NK-92 treated with Interleukin-12 subunit alpha and Interleukin-12 subunit beta, amount 100 ng/mL, for 24 hours (cell line): ENCODE measurements at regions not wholly inside any gene's neighbourhood (a gene's known extent, or its start where the extent isn't known, plus 50 kb on each side); places are given as distances from the start of the nearest gene placed in this dataset.

Experiments used
- DNase-seq: peaks from one replicate; lab custom pipeline; 2025; lab: John Stamatoyannopoulos, UW

- DNase-seq: no peak
Observed at GRCh38 chr10:3411044-3411443, 238.5 kb upstream of the PITRM1 start.

GRCh38 chr10:3409928-3410327 is 237.3 kb upstream of the PITRM1 start:
- DNase-seq: no peak

DNA sequence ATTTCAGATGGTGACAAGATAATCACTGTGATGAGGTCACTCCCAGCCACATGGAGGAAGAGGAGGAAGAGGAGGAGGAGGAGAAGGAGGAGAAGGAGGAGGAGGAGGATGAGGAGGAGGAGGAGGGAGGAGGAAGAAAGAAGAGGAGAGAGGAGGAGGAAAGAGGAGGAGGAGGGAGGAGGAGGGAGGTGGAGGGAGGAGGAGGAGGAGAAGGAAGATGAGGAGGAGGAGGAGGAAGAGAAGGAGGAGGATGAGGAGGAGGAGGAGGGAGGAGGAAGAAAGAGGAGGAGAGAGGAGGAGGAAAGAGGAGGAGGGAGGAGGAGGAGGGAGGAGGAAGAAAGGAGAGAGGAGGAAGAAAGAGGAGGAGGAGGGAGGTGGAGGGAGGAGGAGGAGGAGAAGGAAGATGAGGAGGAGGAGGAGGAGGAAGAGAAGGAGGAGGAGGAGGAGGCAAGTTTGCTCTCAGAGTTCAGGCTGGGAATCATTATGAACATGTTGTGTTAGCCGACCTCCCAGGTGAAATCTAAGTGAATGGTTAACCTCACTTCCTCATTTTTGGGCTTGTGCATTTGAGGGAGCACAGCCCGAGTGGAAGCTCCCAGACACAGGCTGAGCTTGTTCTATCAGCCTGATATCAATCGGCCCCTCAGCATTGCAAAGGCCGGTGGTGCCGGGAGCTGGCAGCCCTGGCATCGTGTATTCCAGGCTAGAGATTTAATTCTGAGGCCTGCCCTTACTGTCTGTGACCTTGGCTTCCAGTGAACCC is 236.2 kb upstream of the PITRM1 start:
- DNase-seq: no peak

GRCh38 chr10:3407208-3407607 is 234.6 kb upstream of the PITRM1 start:
- DNase-seq: no peak

DNA sequence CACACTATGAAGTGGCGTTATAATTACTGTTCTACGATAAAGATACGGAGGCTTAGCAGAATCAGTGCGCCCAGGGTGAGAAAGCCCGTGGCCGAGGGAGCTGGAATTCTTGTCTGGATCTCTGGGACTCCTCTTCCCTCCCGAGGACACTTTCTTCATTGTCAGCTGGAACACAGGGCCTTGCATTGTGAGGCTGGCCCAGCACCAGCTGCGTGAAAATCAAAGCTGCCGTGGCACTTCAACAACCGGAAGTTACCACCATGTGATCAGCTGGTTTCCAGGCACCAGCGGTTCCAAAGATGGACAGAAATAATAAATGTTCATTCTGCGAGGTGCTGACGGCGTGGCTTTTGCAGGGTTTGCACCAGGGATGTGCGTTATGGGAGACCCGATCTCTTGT is 234.0 kb upstream of the PITRM1 start:
- DNase-seq: no peak

DNA sequence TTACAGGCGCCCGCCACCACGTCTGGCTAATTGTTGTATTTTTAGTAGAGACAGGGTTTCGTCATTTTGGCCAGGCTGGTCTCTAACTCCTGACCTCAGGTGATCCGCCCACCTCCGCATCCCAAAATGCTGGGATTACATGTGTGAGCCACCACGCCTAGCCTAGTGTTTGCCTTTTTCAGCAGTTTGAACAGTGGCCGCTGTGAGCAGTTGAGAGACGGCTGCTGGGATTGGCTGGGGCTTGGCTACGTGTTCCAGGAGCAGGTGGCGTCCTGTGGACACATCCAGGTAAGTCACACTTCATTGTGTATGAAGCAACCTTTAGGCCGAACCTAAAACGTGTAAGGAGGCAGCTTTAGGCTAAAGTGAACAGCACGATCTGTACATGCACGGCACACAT is 231.8 kb upstream of the PITRM1 start:
- DNase-seq: no peak

DNA sequence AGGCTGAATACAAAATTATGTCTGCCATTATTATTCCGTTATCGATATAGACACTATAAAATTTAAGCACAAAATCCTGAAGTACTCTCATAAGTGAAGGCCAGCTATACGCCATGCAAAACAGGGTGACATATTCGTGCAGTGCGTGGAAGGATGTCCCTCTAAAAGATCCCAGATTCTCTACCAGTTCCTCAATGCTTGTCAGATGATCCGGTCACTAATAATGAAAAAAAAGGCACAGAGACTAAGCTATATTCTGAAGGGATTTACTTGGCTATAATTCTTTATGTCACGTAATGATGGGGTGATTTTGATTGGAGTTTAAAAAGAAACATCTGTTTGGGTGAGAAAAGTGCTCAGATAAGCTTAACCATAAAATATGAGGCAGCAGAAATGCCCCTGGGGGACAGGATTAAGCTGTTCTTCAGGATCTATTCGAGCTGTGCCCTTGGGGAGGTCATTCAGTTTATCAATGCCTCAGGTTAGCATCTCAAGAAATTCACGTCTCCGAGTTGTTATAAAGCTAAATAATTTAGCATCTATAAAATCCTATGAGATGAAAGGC is 229.7 kb upstream of the PITRM1 start:
- no peak for DNase-seq

DNA sequence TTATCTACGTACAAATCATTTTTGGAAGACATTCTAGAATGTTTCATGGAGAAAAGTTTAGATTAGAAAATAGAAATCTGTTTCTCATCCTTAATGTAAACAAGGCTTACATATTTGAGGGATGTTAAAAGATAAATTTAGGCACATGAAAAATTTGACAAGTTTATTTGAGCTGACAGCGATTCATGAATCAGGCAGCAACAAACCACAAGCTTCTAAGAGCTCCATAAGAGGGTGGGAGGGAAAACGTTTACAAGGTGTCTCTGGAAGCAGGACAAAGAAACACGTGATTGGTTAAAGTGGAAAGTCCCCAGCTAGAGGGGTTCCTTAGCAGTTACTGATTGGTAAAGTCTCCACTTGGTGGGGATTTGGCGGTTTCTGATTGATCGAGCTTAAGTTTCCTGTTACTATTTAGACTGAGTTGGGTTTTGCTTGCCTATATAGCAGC is 228.9 kb upstream of the PITRM1 start:
- DNase-seq: no peak

DNA sequence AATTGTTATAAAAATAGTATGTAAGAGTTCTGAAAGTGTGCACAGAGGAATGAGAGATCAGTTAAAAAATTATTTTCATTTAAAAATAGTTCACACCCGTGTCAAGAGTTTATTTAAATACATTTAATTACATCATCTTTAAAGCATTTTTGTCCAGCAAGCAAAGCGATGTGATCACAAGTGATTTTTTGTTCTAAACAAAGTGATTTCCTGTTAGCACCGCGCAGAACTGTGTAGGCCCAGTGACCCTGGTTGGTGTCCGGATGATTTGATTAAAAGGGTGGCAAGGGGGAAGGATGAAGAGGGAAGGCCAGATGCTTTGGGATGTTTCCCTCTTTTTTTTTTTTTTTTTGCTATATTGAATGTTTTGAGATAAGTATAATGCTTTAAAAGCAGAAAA is 227.8 kb upstream of the PITRM1 start:
- DNase-seq: no peak

DNA sequence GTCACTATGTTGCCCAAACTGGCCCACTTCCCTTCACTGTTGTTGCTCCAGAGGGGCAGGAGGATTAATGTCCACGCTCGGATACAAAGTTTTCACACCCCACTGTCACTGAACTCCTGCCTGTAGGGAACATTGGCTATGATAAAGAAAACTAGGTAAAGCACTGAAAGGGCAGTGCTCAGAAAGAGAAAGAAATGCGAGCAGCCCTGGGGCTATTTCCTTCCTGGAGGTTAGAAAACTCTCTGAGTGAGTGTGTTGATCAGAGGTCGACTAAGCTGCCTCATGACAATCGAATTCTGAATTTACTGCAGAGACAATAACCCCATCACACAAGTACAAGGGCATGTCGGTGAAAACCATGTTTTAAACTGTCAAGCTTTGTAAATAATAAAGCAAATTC is 227.2 kb upstream of the PITRM1 start:
- DNase-seq: no peak

GRCh38 chr10:3398825-3399646 is 226.5 kb upstream of the PITRM1 start:
- no peak for DNase-seq

GRCh38 chr10:3397846-3398245 is 225.3 kb upstream of the PITRM1 start:
- DNase-seq: no peak

DNA sequence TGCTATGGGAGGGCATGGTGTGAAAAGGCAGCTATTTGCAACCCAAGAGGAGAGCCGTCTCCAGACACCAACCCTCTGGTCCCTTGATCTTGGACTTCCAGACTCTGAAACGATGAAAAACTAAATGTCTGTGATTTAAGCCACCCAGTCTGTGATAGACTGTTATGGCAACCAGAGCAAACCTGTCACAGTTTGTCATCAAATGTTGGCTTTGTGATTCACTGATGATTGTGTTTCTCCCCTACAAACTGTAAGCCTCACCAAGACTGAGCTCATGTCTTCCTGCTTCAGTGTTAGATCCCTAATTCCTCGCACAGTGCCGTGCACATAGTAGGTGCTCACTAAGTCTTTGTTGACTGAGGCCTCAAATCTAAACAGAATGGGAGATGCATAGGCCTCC is 224.6 kb upstream of the PITRM1 start:
- DNase-seq: no peak

DNA sequence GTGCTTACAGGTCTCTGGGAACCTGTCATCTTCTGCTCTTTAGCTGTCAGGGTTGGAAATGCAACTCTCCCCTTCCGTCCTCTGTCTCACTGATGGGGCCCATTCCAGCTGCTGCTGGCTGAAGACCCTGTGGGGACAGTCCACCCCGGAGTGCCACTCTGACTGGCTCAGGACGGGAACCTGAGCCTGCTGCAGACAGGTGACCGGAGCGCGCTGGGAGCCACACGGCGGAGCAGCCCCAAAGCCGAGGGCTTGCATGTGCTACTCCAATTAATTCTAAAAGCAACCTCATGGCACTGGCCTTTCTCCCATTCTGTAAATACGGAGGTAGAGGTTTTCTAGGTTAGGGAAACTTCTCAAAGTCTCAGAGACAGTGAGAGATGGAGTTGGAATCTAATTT is 223.5 kb upstream of the PITRM1 start:
- no peak for DNase-seq

DNA sequence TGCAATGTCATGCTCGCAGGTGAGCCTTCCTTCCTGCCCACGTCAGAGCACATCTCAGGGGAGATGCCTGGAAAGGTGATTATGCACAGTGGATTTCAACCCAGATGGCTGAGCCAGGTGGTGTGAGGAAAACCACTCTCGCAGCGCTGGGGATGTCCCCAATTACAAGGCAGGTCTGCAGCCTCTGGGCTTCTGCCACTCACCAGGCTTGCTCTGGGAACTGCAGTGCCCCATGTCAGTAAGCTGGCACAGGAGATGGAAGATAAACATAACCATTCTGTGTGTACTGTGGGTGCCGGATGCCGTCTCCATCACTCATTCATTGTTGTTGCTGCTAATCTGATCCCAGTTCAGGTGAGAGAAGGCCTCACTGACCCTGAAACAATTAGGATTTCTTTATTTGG is 222.9 kb upstream of the PITRM1 start:
- DNase-seq: no peak

- DNase-seq: no peak
Observed at GRCh38 chr10:3395041-3395440, 222.5 kb upstream of the PITRM1 start.

- no peak for DNase-seq
Observed at GRCh38 chr10:3393958-3394357, 221.4 kb upstream of the PITRM1 start.

DNA sequence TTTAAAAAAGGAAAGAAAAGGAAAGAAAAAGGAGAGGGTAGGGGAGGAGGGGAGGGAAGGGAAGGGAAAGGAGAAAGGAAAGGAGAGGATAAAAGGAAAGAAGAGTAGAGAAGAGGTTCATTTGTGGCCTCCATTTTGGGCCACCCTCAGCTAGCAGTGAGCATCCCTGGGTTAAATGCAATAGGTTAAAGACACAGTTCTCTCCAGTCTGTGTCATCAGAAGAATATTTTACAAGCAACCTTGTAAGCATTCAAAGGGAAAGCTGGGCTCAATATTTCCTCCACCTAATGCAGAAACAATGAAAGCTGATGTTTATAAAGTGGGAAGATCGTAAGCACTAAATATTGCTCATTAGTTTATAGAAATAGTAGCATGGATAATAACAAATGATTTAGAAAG is 219.1 kb upstream of the PITRM1 start:
- DNase-seq: no peak

GRCh38 chr10:3389130-3389529 is 216.5 kb upstream of the PITRM1 start:
- no peak for DNase-seq

- no peak for DNase-seq
Observed at GRCh38 chr10:3385487-3385886, 212.9 kb upstream of the PITRM1 start.

- DNase-seq: no peak
Observed at GRCh38 chr10:3382092-3382491, 209.5 kb upstream of the PITRM1 start.

DNA sequence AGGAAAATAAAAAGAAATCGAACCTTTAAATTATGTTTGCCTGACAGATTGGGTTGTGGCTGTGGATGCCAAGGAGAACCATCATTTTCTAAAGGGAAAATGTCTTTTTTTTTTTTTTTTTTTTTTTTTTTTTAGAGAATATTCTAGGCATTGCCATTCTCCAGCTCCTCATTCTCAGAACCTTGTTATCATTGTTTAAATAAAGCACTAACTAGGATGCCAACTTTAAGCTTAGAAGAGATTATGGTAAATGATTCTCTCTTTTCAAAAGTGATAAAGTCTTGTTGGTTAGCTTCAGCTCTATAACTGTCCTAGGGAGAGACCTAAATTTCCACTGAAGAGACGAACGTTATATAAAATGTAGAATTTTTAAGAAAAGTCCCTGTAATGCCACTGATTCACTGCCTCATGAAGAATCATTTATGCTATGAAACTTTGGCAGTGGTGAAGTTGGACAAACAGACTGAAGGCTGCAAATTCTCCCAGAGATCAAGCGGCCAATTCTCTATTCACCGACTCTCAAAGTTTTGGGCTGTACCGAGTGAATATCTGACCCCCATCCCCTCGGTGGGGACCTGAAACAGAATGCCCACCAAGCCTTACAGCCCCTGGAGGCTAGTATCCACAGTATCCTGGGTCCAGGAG is 207.9 kb upstream of the PITRM1 start:
- DNase-seq: no peak

GRCh38 chr10:3376631-3377030 is 204.0 kb upstream of the PITRM1 start:
- no peak for DNase-seq
